Kidney (tissue), 13 donors: ENCODE measurements at regions not wholly inside any gene's neighbourhood (a gene's known extent, or its start where the extent isn't known, plus 50 kb on each side); places are given as distances from the start of the nearest gene placed in this dataset.
A peak's percentile ranks its signal among the peaks of the same experiment; 100 is the strongest.

Source experiments
- DNase-seq, 5 donors: peaks; one replicate each; pipeline ENCODE4 v3.0.0-alpha.2; 2013 to 2020
- FAIRE-seq: peaks from 2 replicates; lab custom pipeline; 2012; peaks lifted over from hg19 to GRCh38; lab: Jason Lieb, UNC
- H3K27ac ChIP-seq, 2 donors: one replicate each; pipeline ENCODE4 v1.7.0; 2013; ENCODE audit warnings: low read depth in 2 of 2, low read length in 2 of 2, inconsistent platforms in 1 of 2
- H3K27me3 ChIP-seq: one replicate; pipeline ENCODE4 v1.7.1; 2013; ENCODE audit warnings: low read length, inconsistent platforms; ENCODE audit not compliant: control insufficient read depth, insufficient read depth
- H3K36me3 ChIP-seq, 3 donors: one replicate each; pipeline versions ENCODE4 v1.7.0 to v1.7.1; 2013; ENCODE audit warnings: low read length in 3 of 3, control low read depth in 1 of 3, inconsistent platforms in 1 of 3; ENCODE audit not compliant: insufficient read depth in 3 of 3, control insufficient read depth in 2 of 3
- H3K4me1 ChIP-seq, 3 donors: one replicate each; pipeline versions ENCODE4 v1.7.0 to v1.7.1; 2013; ENCODE audit warnings: low read length in 3 of 3, inconsistent platforms in 1 of 3, low read depth in 1 of 3; ENCODE audit not compliant: control insufficient read depth in 2 of 3, insufficient read depth in 2 of 3
- H3K4me3 ChIP-seq, 3 donors: one replicate each; pipeline versions ENCODE4 v1.7.0 to v1.8.1; 2013; ENCODE audit warnings: low read length in 3 of 3, control low read depth in 1 of 3, inconsistent platforms in 1 of 3
- H3K9ac ChIP-seq, 3 donors: one replicate each; pipeline versions ENCODE4 v1.7.0 to v1.7.1; 2013; ENCODE audit warnings: low read length in 3 of 3, control low read depth in 1 of 3, inconsistent platforms in 1 of 3
- H3K9me3 ChIP-seq, 3 donors: one replicate each; pipeline versions ENCODE4 v1.7.0 to v1.7.1; 2013; ENCODE audit warnings: low read length in 3 of 3, control low read depth in 1 of 3, inconsistent platforms in 1 of 3; ENCODE audit not compliant: control insufficient read depth in 2 of 3, insufficient read depth in 1 of 3
- intact Hi-C: fragments of 100-400 bp; cut with DNase I; formaldehyde crosslinking; loops from one replicate; pipeline ENCODE4 v1.11.1; 2022
- TF ChIP-seq, protein P1 (sequence below): IDR thresholded peaks from 3 replicates; pipeline ENCODE4 v1.5.1; 2012; ENCODE audit warnings: mild to moderate bottlenecking, moderate library complexity, borderline replicate concordance; ENCODE audit not compliant: insufficient read depth; ENCODE audit errors: extremely low read depth
- donor health status: control.
- donor health status: control.
- donor health status: control.
- donor health status: control.
- donor health status: control.
- donor health status: DM: yes; HTN: yes; CAD: no.
- donor health status: Normal renal cell carcinoma (clear cell type).

DNA sequence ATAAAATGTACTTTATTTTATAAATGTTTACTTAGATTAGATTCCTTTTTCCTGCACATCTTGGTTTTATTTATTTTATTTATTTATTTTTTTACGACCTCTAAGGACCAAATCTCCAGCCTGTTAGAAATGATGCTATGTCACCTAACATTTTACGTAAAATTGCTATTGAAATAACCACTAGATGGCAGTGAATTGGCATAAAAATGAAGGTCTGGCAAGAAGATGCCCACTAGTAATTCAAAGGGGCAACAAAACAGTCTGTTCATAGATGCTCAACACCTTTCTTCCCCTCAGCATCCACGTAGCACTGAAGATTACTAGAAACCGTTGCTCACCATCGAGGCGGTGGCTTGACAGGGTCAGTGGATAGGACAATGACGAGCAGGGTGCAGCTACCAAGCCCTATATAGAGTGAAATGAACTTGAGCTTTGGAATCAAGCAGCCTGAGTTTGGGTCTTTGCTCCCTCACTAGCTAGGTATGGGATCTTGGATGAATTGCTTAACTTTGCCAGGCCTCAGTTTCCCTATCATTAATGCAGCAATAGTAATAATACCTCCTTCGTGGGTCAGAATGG, 128.7 kb upstream of the L3MBTL4 start:
- peak; percentile 85 for FAIRE-seq
- no peaks in the 10 kb centered on the region for H3K36me3 ChIP-seq
- H3K4me1 ChIP-seq = no peaks in the 10 kb centered on the region
- DNase-seq = peak in 2 of 5 donors; percentile 66 to 69
- H3K9ac ChIP-seq = no peak overlapping the region
- H3K27ac ChIP-seq = no peak overlapping the region
- intact Hi-C loops = loop anchor here (10.0 kb wide), 1 partner anchor 341 kb away; no protein-coding TSS in a partner anchor
- no peaks in the 10 kb centered on the region for H3K27me3 ChIP-seq
- no peaks in the 10 kb centered on the region for H3K9me3 ChIP-seq
- no peak overlapping the region for H3K4me3 ChIP-seq
- TF ChIP-seq, protein P1, sequence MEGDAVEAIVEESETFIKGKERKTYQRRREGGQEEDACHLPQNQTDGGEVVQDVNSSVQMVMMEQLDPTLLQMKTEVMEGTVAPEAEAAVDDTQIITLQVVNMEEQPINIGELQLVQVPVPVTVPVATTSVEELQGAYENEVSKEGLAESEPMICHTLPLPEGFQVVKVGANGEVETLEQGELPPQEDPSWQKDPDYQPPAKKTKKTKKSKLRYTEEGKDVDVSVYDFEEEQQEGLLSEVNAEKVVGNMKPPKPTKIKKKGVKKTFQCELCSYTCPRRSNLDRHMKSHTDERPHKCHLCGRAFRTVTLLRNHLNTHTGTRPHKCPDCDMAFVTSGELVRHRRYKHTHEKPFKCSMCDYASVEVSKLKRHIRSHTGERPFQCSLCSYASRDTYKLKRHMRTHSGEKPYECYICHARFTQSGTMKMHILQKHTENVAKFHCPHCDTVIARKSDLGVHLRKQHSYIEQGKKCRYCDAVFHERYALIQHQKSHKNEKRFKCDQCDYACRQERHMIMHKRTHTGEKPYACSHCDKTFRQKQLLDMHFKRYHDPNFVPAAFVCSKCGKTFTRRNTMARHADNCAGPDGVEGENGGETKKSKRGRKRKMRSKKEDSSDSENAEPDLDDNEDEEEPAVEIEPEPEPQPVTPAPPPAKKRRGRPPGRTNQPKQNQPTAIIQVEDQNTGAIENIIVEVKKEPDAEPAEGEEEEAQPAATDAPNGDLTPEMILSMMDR = peak; percentile 47

DNA sequence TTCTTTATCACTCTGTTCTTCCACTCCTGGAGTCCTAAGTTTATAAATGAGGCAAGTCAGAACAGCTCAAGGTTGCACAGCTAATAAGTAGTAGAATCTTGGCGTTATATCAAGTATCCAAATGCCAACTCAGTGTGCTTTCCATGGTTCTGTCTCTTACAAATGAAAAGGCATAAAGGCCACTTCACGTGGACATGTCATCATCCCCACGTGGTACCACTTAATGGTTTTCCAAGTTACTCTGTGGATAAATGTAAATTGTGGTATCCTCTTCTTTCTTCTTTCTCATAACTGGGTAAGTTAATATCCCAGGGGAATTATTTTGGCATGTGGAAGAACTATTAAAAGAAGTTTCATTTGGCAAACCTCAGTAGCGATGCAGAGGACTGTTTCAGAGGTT, 131.5 kb upstream of the L3MBTL4 start:
- H3K36me3 ChIP-seq = no peaks in the 10 kb centered on the region
- H3K4me3 ChIP-seq = no peak overlapping the region
- no peaks in the 10 kb centered on the region for H3K4me1 ChIP-seq
- TF ChIP-seq, protein P1 = no peak
- no peak overlapping the region for H3K27ac ChIP-seq
- no peaks in the 10 kb centered on the region for H3K9me3 ChIP-seq
- H3K9ac ChIP-seq = no peak overlapping the region
- intact Hi-C loops = loop anchor here (10.0 kb wide), 1 partner anchor 339 kb away; no protein-coding TSS in a partner anchor
- no peak for DNase-seq
- H3K27me3 ChIP-seq = no peaks in the 10 kb centered on the region
- FAIRE-seq = no peak

DNA sequence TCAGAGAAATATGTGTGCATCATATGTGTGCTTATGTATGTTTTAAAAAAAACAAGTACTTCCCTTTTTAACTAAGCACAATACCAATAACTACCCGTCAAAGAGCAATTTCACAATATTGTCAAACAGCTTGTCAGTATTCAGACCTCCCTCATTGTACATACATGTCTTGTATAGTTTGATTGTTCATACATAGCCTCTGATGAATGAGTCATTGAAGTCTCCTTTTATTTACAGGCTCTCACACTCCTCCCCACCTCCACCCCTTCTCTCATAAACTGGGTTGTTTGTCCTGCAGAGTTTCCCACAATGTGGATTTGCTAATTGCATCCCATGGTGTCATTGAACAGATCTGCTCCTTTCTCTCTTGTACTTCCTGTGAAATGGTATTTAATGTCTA, 132.8 kb upstream of the L3MBTL4 start:
- Histone ChIP-seq H3K9me3 (no peaks in the 10 kb centered on the region), H3K4me3 (no peak overlapping the region), H3K27me3 (no peaks in the 10 kb centered on the region), H3K36me3 (no peaks in the 10 kb centered on the region), H3K9ac (no peak overlapping the region), H3K27ac (no peak overlapping the region), H3K4me1 (no peaks in the 10 kb centered on the region)
- intact Hi-C loops = loop anchor here (10.0 kb wide), 1 partner anchor 337 kb away; no protein-coding TSS in a partner anchor
- FAIRE-seq (no peak), DNase-seq (no peak)
- TF ChIP-seq, protein P1 = no peak
